Amniotic stem cell (primary cell): ENCODE measurements at regions not wholly inside any gene's neighbourhood (a gene's known extent, or its start where the extent isn't known, plus 50 kb on each side); places are given as distances from the start of the nearest gene placed in this dataset.

Source experiments
- DNase-seq: peaks from one replicate; lab custom pipeline; 2025; lab: John Stamatoyannopoulos, UW

DNA sequence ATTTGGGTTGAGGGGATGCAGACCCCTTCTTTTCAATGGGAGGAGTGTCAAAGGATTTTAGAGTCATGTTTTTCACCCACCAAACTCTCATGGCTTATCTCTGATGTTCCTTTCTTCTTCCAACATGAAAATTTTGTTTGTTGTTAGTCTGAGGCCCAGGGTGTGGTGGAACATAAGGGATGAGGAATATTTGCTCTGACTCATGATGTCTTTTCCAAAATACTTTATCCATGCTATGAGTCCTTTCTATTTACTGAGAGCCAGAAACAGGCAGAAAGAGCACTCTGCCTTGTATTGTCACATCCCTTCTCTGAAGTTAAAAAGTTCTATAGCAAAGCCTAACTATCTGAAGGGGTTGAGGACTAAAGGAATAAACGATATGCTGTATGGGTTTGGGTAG, 61.6 kb upstream of the GYPA start:
- DNase-seq: no peak

DNA sequence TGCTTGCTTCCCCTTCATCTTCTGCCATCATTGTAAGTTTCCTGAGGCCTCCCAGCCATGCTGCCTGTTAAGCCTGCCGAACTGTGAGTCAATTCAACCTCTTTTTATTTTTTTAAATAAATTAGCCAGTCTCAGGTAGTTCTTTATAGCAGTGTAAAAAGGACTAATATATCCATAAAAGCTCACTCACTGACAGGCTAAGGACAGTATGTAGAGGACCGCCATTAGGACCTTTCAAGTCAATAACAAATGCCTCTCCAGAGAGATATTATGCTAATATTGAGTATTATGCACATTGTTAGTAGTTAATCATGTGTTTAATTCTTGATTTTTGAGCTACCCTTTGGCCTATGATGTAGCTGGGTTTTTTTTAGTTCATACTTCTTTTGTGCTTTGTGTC, 62.6 kb upstream of the GYPA start:
- DNase-seq: no peak

DNA sequence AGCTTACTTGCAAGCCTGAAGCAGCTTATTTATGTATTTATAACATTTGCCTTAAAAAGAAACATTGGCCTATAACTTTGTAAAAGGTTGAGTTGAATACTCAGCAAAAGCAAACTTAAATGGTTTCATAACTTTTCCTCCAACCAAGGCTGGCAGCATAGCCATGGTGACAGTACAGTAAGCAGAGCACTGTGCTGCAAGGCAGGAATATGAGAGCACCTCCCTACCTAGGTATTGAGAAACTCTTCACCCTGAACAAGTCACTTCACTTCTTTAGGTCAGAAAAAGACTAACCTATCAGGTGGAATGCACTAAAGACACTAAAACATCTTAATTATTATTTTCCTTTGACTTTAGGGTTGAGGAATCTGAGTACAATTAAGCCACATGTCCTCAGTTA, 63.9 kb upstream of the GYPA start:
- DNase-seq: no peak

GRCh38 chr4:144206711-144207110, 66.2 kb upstream of the GYPA start:
- DNase-seq: no peak

DNA sequence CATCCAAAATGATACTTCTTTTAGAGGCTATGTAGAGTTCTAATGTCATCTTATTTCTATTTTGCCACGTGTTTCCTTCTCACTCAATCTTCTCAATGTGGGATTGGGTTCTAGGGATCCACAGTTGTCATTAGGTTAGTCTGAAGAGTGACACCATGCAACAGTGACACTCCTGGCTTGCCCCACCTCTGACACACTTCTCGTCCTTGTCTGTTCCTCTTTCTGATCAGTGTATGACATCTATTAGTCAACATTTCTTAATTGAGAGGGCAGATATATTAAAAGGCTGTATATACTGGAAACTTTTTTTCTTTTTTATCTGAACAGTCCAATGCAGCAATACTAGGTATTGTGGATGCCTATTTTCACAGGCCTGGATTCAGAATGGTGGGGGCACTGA, 67.6 kb upstream of the GYPA start:
- no peak for DNase-seq

DNA sequence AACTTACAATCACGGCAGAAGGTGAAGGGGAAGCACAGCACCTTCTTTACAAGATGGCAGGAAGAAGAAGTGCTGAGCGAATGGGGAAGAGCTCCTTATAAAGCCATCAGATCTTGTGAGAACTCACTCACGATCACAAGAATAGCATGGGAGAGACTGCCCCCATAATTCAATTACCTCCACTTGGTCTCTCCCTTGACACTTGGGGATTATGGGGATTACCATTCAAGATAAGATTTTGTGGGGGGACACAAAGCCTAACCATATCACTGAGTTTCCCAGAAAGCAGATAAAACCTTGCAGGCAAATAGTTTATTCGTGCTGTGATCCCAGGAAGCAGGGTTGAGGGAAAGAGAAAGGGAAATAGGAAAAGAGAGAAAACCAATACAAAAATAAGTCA, 69.0 kb upstream of the GYPA start:
- no peak for DNase-seq

DNA sequence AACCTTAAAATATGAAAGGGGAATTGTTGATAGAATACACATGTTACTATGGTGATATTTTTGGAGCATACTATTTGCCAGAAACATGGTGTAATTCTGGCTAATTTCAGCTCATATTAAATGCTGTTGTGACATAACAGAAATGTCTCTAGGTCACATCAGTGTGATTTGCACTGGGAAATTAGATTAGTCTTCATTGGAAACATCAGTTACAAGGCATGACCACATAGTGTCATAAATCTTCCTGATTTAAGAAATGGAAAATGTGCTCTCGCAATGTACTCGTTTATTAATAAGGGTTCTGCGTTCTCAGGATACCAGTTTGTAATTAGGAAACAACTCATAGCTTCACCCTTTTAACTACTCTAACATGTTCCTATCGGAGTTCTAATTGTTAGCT, 72.9 kb upstream of the GYPA start:
- no peak for DNase-seq

- no peak for DNase-seq
Measured at GRCh38 chr4:144223149-144223548, 82.6 kb upstream of the GYPA start.

GRCh38 chr4:144223661-144224060, 83.1 kb upstream of the GYPA start:
- DNase-seq: no peak

DNA sequence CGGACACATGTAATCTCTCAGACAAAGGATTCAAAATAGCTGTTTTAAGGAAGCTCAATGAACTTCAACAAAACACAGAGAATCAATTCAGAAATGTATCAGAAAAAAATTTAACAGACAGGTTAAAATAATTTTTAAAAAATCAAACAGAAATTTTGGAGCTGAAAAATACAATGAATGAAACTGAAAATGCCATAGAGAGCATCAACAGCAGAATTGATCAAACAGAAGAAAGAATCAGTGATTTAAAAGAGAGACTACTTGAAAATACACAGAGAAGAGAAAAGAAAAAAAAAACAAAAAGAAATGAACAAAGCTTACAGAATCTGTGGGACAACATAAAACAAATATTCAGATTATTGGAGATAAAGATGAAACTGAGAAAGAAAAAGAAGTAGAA, 118.8 kb upstream of the GYPA start:
- no peak for DNase-seq

GRCh38 chr4:144267084-144267483, 126.6 kb upstream of the GYPA start:
- DNase-seq: no peak

DNA sequence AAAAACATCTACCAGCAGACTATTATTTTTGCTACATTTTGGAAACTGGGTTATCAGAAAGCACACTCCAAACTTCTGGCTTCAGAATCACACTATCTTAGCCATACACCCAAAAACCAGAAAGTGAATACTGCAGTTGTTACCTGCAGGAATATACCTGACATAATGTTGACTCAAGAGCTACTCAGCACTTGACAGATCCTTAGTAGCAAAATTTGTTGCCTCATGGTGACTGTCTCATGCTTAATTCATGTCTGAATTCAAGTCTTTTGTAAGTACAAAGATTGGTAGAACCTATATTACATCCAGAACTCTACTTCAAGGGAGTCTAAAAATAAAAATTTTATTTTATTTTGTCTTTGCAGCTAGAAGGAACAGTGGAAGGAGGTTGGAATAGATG, 140.2 kb upstream of the GYPA start:
- DNase-seq: no peak

- no peak for DNase-seq
Measured at GRCh38 chr4:144283526-144283925, 143.0 kb upstream of the GYPA start.

- DNase-seq: no peak
Measured at GRCh38 chr4:144284026-144284425, 143.5 kb upstream of the GYPA start.

GRCh38 chr4:144288011-144288903, 147.7 kb upstream of the GYPA start:
- no peak for DNase-seq

- no peak for DNase-seq
Measured at GRCh38 chr4:144289667-144290428, 149.3 kb upstream of the GYPA start.

GRCh38 chr4:144291164-144291563, 150.6 kb upstream of the GYPA start:
- DNase-seq: no peak

DNA sequence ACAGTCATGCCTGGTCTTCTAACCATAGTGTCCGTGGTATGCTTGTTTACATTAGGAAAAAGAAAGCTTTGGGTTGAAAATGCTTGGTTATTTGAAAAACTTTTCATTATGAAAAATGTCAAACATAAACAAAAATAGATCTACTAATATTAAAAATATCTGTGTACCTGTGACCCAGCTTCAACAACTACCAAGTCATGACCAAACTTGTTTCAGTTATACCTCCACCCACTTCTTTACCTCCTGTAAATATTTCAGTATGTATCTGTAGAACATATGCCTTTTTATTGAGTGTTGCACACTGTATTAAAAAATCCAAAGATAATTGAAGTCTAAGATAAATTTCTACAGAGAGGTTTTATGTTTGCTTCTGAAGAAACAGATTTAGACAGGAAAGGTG, 153.7 kb upstream of the GYPA start:
- no peak for DNase-seq

- no peak for DNase-seq
Measured at GRCh38 chr4:144295286-144295995, 154.9 kb upstream of the GYPA start.

DNA sequence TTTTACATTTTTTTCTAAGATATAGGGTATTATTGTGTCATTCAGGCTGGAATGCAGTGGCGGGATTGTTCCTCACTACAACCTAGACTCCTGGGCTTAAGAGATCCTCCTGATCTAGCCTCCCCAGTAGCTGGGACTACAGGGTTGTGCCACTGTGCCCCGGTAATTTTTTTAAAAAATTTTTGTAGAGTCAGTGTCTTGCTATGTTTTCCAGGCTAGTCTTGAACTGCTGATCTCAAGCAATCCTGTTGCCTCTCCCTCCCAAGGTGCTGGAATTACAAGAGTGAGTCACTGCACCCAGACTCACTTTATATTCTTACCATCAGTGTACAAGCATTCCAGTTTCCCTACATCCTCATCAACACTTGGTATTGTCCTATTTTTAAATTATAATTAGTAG, 156.4 kb upstream of the GYPA start:
- no peak for DNase-seq

DNA sequence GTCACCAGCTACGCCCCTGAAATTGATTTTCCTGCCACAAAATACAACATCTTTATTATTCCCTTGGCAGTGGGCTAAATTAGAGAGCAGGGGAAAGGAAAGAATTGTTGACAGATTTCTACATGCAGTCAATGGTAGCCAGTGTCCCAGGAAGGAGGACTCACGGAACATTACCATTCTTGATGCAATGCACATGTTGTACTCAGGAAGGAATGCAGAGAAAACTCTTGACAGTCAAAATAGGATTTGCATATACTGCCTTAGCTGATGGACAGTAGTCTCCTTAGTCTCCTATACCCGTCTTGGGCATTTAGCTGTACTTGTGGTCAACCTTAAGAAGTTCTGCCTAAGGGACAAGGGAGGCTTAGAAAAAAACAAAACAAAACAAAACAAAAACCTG, 158.0 kb upstream of the GYPA start:
- no peak for DNase-seq

GRCh38 chr4:144300616-144301015, 160.1 kb upstream of the GYPA start:
- no peak for DNase-seq
